Sigmoid colon (tissue), 4 donors: ENCODE measurements at regions not wholly inside any gene's neighbourhood (a gene's known extent, or its start where the extent isn't known, plus 50 kb on each side); places are given as distances from the start of the nearest gene placed in this dataset.

Experiments used
- POLR2A ChIP-seq, 2 donors: fragments of 450-650 bp; IDR thresholded peaks; one replicate each; pipeline ENCODE4 v1.6.1; 2016; ENCODE audit warnings: antibody characterized with exemption in 2 of 2, mild to moderate bottlenecking in 2 of 2, moderate library complexity in 2 of 2
- POLR2AphosphoS5 ChIP-seq, 4 donors: sonication (generic); formaldehyde crosslinking; IDR thresholded peaks; one replicate each; pipeline ENCODE4 v1.6.1; 2017; ENCODE audit warnings: antibody characterized with exemption in 4 of 4
- TF ChIP-seq, protein P1 (sequence below), 4 experiments: fragments of 450-650 bp in 3 of 4; fragments of 200-600 bp in 1 of 4; IDR thresholded peaks; one replicate each; pipeline ENCODE4 v1.5.1; 2016 to 2019; ENCODE audit warnings: antibody characterized with exemption in 4 of 4, mild to moderate bottlenecking in 3 of 4, moderate library complexity in 2 of 4

DNA sequence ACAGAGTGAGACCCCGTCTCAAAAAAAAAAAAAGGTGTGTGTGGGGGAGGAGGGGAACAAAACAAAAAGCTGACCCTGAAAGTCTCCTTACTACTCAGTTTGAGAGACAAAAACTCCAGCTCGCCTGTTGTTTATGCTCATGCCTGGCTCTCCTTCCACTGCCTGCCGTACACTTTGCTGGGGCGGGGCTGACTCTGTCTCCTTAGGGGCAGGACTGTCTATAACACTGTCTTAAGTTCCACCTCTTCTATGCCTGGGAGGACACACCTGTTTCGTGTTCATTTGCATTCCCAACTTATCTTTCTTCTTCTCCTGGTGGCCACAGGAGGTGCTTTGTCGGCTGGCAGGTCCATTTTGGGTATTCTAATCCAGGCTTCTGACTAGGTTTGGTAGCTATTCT lies 81.4 kb downstream of the MTNR1A start:
- TF ChIP-seq, protein P1, sequence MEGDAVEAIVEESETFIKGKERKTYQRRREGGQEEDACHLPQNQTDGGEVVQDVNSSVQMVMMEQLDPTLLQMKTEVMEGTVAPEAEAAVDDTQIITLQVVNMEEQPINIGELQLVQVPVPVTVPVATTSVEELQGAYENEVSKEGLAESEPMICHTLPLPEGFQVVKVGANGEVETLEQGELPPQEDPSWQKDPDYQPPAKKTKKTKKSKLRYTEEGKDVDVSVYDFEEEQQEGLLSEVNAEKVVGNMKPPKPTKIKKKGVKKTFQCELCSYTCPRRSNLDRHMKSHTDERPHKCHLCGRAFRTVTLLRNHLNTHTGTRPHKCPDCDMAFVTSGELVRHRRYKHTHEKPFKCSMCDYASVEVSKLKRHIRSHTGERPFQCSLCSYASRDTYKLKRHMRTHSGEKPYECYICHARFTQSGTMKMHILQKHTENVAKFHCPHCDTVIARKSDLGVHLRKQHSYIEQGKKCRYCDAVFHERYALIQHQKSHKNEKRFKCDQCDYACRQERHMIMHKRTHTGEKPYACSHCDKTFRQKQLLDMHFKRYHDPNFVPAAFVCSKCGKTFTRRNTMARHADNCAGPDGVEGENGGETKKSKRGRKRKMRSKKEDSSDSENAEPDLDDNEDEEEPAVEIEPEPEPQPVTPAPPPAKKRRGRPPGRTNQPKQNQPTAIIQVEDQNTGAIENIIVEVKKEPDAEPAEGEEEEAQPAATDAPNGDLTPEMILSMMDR (IDR thresholded peaks at IDR 0.05): no peak
- TF ChIP-seq POLR2A (IDR thresholded peaks at IDR 0.05) (no peak), POLR2AphosphoS5 (IDR thresholded peaks at IDR 0.05) (no peak)
